T-helper 1 cell treated with Interleukin-12 subunit alpha and Interleukin-12 subunit beta and Interleukin-4 antibody, amounts not matched to agents 30 μg/mL and 1 μg/mL, for 36 hours (primary cell): ENCODE measurements at regions not wholly inside any gene's neighbourhood (a gene's known extent, or its start where the extent isn't known, plus 50 kb on each side); places are given as distances from the start of the nearest gene placed in this dataset.
A peak's percentile ranks its signal among the peaks of the same experiment; 100 is the strongest.

Experiments
- H3K27ac Mint-ChIP-seq: one replicate; pipeline ENCODE4 v1.8.0; 2021; ENCODE audit warnings: mild to moderate bottlenecking, mixed read lengths
- H3K27me3 Mint-ChIP-seq: one replicate; pipeline ENCODE4 v1.8.0; 2021; ENCODE audit warnings: low read depth, mixed read lengths
- H3K36me3 Mint-ChIP-seq: one replicate; pipeline ENCODE4 v1.8.0; 2021; ENCODE audit warnings: low read depth, mixed read lengths
- H3K4me1 Mint-ChIP-seq: one replicate; pipeline ENCODE4 v1.8.0; 2021; ENCODE audit warnings: low read depth, mixed read lengths
- H3K4me3 Mint-ChIP-seq: one replicate; pipeline ENCODE4 v1.8.0; 2021; ENCODE audit warnings: mild to moderate bottlenecking, moderate library complexity, mixed read lengths
- H3K9me3 Mint-ChIP-seq: one replicate; pipeline ENCODE4 v1.8.0; 2021; ENCODE audit warnings: mixed read lengths

GRCh38 chr5:82772281-82772680 lies 304.9 kb downstream of the TMEM167A start:
- Mint-ChIP-seq H3K27me3 (peaks cover 4% of the 10 kb centered on the region), H3K4me3 (no peak overlapping the region), H3K27ac (no peak overlapping the region), H3K4me1 (peaks cover 8% of the 10 kb centered on the region), H3K36me3 (peaks cover 2% of the 10 kb centered on the region), H3K9me3 (peaks cover 6% of the 10 kb centered on the region)

DNA sequence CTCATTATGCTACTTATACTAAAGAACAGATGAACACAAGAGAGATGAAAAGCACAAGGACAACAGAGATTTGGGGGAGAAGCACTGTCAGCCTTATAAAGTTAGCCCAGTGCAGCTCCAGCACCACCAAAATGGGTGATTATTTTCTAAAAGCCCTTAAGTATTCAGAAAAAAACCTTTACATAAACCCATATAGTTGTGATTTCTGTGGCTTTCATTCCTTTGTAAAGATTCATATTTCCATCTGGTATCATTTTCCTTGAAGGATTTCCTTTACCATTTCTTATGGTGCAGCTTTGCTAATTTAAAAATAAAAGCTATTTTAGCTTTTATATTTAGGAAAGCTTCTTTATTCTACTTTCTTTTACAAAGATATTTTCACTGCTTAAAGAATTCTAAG lies 311.0 kb downstream of the TMEM167A start:
- H3K4me3 Mint-ChIP-seq = no peak overlapping the region
- peaks cover 10% of the 10 kb centered on the region for H3K27me3 Mint-ChIP-seq
- H3K4me1 Mint-ChIP-seq = no peaks in the 10 kb centered on the region
- no peak overlapping the region for H3K27ac Mint-ChIP-seq
- H3K36me3 Mint-ChIP-seq = no peaks in the 10 kb centered on the region
- H3K9me3 Mint-ChIP-seq = no peaks in the 10 kb centered on the region

DNA sequence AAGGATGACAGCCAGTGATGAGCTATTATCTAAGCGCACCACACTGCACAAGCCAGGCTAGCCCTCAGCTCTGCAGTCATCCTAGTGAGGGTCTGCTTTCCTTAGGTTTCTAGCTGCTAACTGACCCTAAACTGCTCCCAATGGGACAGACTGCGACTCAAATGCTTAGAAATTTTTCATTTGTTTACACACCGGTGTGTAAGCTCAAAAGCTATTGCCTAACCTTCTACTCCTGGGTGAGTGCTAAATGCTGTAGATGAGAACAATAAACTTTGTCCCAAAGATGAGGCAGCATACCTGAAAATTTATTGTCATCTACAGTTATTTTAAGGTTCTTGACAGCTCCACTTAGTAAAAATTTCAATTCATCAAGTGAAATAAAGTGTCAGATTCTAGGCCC lies 311.4 kb downstream of the TMEM167A start:
- Mint-ChIP-seq H3K9me3 (no peaks in the 10 kb centered on the region), H3K4me1 (no peaks in the 10 kb centered on the region), H3K27me3 (peaks cover 10% of the 10 kb centered on the region), H3K4me3 (no peak overlapping the region), H3K36me3 (no peaks in the 10 kb centered on the region), H3K27ac (no peak overlapping the region)

DNA sequence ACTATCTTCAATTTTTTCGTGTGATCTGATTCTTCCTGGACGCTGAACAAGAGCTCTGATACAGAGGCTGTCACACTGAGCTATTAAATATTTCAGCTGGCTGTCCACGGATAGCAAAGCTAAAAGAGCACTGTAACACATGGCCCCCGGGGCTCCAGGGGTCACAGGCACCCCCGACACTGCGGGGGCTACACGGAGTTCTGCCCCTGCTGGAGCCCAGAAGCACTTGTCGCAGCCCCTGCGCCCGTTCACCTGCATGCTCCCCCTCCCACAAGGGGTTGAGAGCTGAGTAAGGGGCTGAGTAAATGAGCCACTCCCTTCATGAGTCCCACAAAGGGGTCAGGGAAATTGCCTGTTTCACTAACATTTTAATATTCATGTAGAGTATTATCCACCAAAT lies 316.3 kb downstream of the TMEM167A start:
- Mint-ChIP-seq H3K27ac (no peak overlapping the region), H3K27me3 (peaks cover 20% of the 10 kb centered on the region), H3K4me3 (no peak overlapping the region), H3K4me1 (no peaks in the 10 kb centered on the region), H3K9me3 (no peaks in the 10 kb centered on the region), H3K36me3 (no peaks in the 10 kb centered on the region)

GRCh38 chr5:82758881-82759280 lies 318.3 kb downstream of the TMEM167A start:
- no peaks in the 10 kb centered on the region for H3K9me3 Mint-ChIP-seq
- no peaks in the 10 kb centered on the region for H3K36me3 Mint-ChIP-seq
- peaks cover 1% of the 10 kb centered on the region for H3K4me1 Mint-ChIP-seq
- no peak overlapping the region for H3K4me3 Mint-ChIP-seq
- peaks cover 20% of the 10 kb centered on the region for H3K27me3 Mint-ChIP-seq
- H3K27ac Mint-ChIP-seq = no peak overlapping the region

DNA sequence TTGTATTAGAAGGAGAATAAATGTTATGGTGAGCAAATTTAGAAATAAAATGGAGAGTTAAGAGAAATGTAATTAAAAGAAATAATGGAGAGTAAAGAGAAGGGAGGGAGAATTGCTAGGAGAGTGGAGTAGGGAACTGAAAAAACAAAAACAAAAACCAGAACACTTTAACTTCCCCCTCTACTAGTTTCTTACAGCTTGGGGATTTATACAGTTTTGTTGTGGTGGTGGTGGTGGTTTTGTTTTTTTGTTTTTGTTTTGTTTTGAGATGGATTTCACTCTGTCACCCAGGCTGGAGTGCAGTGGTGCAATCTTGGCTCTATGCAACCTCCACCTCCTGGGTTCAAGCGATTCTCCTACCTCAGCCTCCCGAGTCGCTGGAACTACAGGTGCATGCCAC lies 322.4 kb downstream of the TMEM167A start:
- H3K9me3 Mint-ChIP-seq = peaks cover 12% of the 10 kb centered on the region
- no peak overlapping the region for H3K4me3 Mint-ChIP-seq
- H3K27ac Mint-ChIP-seq = no peak overlapping the region
- peaks cover 6% of the 10 kb centered on the region for H3K4me1 Mint-ChIP-seq
- H3K27me3 Mint-ChIP-seq = peaks cover 13% of the 10 kb centered on the region
- peaks cover 2% of the 10 kb centered on the region for H3K36me3 Mint-ChIP-seq

DNA sequence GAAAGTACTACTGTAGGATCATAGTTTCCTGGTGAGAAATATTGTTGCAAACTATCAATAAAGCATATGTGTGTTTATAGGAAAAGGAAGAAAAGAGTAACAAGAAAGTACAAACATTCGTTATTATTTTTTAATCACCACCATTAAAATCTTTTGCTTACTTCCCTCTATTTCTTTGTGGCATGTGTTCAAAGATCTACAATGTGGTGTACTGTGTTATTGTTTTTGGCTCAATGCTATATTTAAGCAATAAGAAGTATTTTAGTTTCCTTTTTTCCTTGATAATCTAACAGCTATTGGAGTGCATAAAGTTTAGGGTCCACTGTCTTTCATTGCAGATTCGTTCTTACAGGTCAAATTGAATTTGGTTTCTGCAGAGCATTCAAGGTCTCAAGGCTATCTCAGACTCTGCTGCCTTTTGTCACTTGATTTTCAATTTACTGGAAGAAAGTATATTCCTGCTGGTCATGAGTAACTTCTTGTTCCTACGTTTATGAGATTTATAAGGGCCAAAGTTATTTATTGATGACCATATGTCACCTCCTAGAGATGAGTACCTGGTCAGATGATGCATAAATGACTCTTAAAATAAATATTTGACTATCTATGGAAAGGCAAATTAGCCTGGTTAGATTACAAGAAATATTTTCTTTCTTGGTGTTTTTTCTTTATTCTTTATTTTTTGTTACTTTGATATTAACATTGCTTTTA lies 323.0 kb downstream of the TMEM167A start:
- H3K4me3 Mint-ChIP-seq = no peak overlapping the region

GRCh38 chr5:82753374-82753773 lies 323.8 kb downstream of the TMEM167A start:
- H3K9me3 Mint-ChIP-seq = peaks cover 12% of the 10 kb centered on the region
- no peak overlapping the region for H3K27ac Mint-ChIP-seq
- H3K27me3 Mint-ChIP-seq = peaks cover 10% of the 10 kb centered on the region
- no peak overlapping the region for H3K4me3 Mint-ChIP-seq
- peaks cover 17% of the 10 kb centered on the region for H3K4me1 Mint-ChIP-seq
- peaks cover 2% of the 10 kb centered on the region for H3K36me3 Mint-ChIP-seq

More for the DNA sequence above, 323.0 kb downstream of the TMEM167A start:
- no peak overlapping the region for H3K27ac Mint-ChIP-seq
- peaks cover 12% of the 10 kb centered on the region for H3K9me3 Mint-ChIP-seq
- peaks cover 8% of the 10 kb centered on the region for H3K4me1 Mint-ChIP-seq
- H3K27me3 Mint-ChIP-seq = peaks cover 13% of the 10 kb centered on the region
- H3K36me3 Mint-ChIP-seq = peaks cover 2% of the 10 kb centered on the region

- Mint-ChIP-seq H3K27ac (no peak overlapping the region), H3K4me1 (peaks cover 17% of the 10 kb centered on the region), H3K36me3 (peaks cover 2% of the 10 kb centered on the region), H3K27me3 (no peaks in the 10 kb centered on the region), H3K9me3 (peaks cover 12% of the 10 kb centered on the region), H3K4me3 (no peak overlapping the region)
Measured at GRCh38 chr5:82749461-82749820, 327.8 kb downstream of the TMEM167A start.

GRCh38 chr5:82748688-82749460 lies 328.3 kb downstream of the TMEM167A start:
- peaks cover 17% of the 10 kb centered on the region for H3K4me1 Mint-ChIP-seq
- peaks cover 12% of the 10 kb centered on the region for H3K9me3 Mint-ChIP-seq
- peak overlapping the region; percentile 45 for H3K27ac Mint-ChIP-seq
- no peak overlapping the region for H3K4me3 Mint-ChIP-seq
- peaks cover 2% of the 10 kb centered on the region for H3K36me3 Mint-ChIP-seq
- no peaks in the 10 kb centered on the region for H3K27me3 Mint-ChIP-seq

DNA sequence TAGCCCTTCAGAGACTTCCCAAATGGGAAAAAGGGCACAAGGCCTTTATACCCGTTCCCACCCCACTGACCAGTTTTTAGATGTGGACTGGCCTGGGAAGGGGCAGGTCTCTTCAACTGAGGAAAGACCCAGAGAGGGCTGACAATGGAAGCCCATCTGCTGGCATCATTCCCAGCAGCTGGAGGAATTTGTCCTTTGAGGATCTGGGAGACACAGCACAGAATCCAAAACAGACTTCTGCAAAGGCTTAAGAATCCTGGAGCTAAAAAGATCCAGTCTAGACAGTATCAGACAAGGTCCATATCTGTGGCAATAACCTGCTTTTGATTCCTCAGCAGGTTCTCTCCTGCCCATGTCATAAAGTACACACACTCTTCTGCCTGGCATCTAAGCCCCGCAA lies 329.2 kb downstream of the TMEM167A start:
- H3K36me3 Mint-ChIP-seq = peaks cover 2% of the 10 kb centered on the region
- H3K27me3 Mint-ChIP-seq = no peaks in the 10 kb centered on the region
- H3K9me3 Mint-ChIP-seq = peaks cover 12% of the 10 kb centered on the region
- H3K4me3 Mint-ChIP-seq = no peak overlapping the region
- peaks cover 17% of the 10 kb centered on the region for H3K4me1 Mint-ChIP-seq
- no peak overlapping the region for H3K27ac Mint-ChIP-seq

GRCh38 chr5:82745016-82745415 lies 332.2 kb downstream of the TMEM167A start:
- Mint-ChIP-seq H3K4me3 (no peak overlapping the region), H3K27me3 (no peaks in the 10 kb centered on the region), H3K4me1 (peaks cover 12% of the 10 kb centered on the region), H3K36me3 (no peaks in the 10 kb centered on the region), H3K27ac (no peak overlapping the region), H3K9me3 (no peaks in the 10 kb centered on the region)

DNA sequence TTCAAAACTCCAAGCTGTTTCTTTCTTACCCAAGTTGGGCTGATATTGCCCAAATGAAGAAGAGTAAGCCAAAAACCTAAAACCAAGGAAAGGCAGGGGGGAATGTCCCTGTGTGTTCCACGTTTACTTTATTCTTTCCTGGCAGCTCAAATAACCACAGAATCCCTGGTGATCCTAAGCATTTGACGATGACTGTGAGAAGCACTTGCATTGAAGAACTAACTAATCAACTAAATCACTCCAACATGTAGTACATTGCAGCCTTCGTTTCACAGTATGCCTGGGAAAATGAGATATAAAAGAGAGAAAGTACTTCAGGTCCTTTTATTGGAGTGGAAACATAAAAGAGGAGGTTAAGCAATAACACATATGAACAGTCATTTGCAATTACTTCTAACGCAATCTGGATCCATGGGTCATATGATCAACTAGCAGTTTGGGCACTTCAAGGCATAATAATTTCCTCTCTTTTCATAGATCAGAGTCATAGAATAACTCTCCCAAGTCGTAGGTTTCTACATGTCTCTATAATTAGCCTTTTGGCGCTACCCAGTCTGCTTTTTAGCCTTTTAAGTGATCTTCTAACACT lies 338.4 kb downstream of the TMEM167A start:
- H3K9me3 Mint-ChIP-seq = no peaks in the 10 kb centered on the region
- H3K36me3 Mint-ChIP-seq = no peaks in the 10 kb centered on the region
- no peaks in the 10 kb centered on the region for H3K27me3 Mint-ChIP-seq
- peaks cover 3% of the 10 kb centered on the region for H3K4me1 Mint-ChIP-seq
- H3K27ac Mint-ChIP-seq = no peak overlapping the region
- H3K4me3 Mint-ChIP-seq = no peak overlapping the region

DNA sequence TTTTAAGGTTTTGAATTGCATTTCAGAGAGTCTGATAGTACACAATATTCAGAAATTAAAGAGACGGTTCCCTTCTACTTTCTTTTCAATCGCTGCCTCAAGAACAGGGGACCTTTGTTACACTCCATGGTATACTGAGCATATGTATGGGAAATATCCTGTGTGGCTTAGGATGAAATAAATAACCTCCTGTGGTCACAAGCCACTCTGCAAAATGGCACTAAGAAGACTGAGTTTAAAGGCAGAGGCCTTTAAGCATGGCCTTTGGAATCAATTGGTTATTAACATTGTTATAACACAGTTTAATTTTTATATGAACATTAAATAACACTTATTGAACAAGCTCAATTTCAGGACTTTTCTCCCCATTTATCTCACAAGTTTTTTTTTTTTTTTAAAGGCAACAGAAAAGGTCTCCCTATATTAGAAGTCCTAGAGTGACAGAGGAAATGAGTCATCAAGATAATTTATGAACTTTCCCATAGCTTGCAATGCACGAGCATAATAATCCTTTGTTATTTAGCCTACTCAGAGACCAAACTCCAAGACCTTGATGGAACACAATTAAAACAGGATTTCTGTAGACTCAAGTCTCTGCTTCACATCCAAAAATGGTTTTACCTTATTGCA lies 341.9 kb downstream of the TMEM167A start:
- peaks cover 3% of the 10 kb centered on the region for H3K4me1 Mint-ChIP-seq
- H3K27ac Mint-ChIP-seq = no peak overlapping the region
- peaks cover 5% of the 10 kb centered on the region for H3K9me3 Mint-ChIP-seq
- H3K27me3 Mint-ChIP-seq = peaks cover 5% of the 10 kb centered on the region
- H3K4me3 Mint-ChIP-seq = no peak overlapping the region
- no peaks in the 10 kb centered on the region for H3K36me3 Mint-ChIP-seq
